HG03196 (cell line): ENCODE measurements at regions not wholly inside any gene's neighbourhood (a gene's known extent, or its start where the extent isn't known, plus 50 kb on each side); places are given as distances from the start of the nearest gene placed in this dataset.
A peak's percentile ranks its signal among the peaks of the same experiment; 100 is the strongest.
"Not testable (repeated sequence)": the region's sequence is repeated elsewhere in the genome, so short reads cannot be mapped to it uniquely, and the experiment has no call there.

Experiments used
- ATAC-seq: cut with Tn5 transposase; IDR thresholded peaks from one replicate; pipeline ENCODE4 v1.9.1; 2021; ENCODE audit not compliant: unreplicated experiment

DNA sequence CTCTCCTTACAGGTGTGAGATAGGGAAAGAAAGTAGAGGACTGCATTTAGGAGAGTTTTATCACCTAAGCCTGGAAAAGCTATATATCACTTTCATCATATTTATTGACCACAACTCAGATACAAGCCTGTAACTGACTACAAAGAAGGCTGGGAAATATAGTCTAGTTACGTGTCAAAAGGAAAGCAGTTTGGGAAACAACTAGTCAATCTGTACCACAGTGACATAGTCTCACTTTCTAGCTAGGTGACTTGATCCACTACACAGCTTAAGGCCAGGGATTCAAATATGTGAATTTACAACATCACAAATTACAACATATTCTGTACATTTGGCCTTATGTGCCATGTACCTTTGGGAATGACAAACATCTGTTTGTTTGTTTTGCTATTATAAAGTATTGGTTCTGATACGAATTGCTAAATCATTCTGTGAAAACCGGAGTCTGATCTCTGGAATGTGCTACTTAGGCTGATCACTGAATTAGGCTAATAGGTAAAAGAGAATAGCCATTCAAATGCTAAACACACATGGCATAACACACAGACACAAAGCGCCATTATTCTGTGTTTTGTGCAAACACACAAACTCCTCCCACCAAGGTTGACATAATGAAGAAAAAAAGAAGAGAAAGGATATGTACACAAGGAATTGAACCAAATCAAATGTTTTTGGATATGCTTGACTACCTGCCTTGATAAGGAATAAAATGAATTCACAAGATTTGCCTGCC, 279.8 kb downstream of the DUSP6 start:
- no peak for ATAC-seq

DNA sequence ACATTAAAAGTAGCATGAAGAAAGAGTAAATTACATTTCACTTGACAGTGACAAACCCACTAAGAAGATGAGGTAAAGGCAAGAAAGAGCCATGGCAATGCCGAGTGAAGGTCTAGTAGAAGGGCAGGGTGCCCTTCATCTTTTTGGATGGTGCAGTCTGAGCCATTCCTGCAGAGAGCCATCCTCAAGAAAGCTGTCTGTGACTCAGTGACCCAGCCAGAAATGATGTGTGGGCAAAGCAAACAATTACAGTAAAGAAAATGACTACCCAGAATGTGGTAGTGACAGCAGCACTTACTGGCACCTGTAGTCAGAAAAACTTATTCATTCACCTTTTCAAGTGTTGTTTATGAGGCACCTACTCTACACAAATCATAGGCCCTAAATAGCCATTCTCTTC, 281.7 kb downstream of the DUSP6 start:
- ATAC-seq = no peak

DNA sequence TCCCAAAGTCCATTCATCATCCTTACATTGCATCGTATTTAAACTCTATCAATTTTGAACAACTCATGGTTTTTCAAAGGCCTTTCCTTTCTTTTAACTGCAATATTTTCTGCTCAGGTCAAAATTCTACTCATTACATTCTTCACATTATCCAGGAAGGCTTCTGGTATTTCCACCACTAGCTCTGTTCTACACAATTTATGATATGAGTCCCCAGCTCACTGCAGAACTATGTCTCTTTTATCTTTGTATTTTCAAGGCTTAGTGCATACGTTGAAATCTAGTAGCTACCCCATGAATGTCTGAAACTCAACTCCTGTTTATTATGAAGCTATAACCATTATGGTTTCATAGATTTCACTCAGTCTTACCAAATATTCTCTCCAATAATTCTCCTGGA, 282.9 kb downstream of the DUSP6 start:
- no peak for ATAC-seq

DNA sequence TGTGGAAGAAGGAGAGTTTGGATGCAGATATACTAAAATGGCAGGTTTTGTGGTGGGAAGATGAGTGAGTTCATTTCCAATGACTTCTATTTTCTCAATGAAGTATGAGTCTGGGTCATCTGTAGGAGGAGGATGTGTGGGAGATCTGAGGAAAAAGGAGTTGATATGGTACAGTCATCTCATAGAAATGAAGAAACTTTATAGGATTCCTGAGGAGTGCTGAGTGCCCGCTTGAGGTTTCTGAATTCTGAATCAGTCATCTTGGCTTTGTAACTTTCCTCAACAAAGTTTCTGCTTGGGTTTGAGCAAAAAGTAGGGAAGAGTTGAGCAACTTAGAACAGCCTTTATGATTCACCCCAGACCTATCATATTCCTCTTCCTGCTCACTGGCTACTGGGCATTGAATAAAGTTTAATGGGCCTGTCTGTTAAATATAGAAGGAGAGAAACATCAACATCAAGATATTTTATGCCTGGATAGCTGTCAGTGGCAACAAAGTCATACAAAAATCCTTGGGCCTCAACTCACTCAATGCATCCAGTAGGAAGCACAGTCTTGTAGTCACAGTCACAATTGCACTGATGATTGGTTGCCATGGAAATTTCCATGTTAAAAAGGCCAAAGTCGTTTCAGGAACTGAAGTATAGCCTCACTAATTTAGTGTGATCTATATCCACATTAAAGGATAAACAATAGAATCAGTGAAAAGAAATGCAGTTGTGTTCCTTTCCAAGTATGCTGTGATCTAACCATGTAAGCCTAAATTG, 284.7 kb downstream of the DUSP6 start:
- no peak for ATAC-seq

DNA sequence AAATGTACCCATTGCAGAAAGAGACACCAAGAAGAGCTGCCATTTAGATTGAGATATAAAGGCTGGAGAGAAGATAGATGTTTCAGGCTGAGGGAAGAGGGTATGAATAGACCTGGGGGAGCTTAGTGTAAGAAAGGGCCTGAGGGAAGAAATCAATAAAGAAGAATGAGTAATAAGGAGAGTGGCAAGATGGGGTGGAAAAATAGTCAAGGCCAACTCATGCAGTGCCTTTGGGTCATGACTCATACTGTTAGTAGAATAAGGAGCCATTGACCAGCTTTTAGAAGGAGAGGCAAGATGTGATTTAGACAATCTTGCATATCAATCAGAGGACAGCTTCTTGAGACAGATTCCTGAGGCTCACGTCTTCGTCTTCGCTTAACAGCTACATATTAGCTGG, 287.5 kb downstream of the DUSP6 start:
- no peak for ATAC-seq

DNA sequence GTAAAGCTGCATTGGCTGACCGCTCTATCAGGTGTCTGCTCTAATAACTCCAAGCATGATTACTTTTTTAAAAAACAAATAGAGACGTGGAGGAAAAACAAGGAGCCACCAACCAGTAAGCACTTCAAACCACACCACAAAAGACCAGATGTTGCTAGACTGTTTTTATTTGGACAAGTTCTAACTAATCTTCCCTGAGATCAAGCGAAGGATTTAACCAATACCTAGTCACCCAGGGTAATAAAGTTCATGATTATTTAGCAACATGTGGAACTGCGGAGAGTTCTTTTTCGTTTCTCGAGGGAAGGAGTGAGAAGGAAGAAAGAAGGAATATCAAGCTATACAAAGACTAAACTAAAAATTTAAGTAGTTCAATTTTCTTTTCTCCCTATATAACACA, 288.1 kb downstream of the DUSP6 start:
- ATAC-seq = no peak

DNA sequence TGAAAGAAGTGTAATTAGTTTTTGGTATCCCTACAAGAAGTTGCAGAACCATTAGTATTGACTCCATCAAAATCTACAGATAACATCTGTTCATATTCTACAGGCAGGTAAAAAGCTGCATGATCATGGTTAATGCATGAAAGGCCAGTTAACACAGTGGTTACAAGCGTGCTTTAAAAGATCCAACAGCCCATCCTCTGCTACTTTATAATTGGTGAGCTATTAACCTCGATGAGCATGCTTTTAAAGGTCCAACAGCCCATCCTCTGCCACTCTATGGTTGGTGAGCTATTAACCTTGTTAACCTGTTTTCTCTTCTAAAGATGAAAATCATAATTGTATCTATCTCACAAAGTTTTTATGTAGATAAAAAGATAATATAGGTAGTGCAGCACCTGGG, 289.3 kb downstream of the DUSP6 start:
- ATAC-seq = no peak

DNA sequence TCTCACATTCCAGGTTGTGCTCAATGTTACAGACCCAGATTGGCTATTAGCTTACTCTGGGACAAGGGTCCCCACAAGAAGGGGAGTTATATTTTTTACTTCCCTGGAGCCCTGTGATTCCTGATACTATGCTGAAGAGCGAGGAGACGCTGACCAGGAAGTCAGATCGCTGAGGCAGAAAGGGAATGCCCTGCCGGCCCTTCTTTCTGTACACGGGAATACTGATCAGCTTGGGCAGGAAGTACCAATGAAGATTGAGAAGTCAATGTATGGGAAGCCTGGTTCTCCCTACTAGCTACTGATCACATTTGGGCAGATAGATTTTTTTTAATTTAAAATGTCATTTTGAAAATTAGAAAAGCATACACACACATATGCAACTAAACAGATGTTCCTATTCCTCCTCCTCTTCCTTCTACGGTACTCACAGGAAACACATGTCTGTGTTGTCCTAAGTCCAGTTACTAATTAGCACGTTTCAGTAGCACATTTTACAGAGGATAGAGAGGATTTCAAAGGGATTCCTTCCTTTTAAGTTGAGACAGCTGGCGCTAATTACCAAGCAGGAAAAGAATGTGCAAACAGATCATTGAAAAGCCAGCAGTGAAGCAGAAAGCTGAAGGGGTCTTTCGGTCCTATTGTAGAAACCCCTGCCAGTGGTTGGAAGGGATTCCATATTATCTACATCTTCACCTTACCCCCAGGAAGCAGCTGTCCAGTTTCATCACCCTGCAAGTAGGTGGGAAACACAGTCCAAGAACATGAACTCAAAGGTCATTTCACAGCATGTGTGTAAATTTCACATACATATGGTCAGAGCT, 292.4 kb downstream of the DUSP6 start:
- no peak for ATAC-seq

DNA sequence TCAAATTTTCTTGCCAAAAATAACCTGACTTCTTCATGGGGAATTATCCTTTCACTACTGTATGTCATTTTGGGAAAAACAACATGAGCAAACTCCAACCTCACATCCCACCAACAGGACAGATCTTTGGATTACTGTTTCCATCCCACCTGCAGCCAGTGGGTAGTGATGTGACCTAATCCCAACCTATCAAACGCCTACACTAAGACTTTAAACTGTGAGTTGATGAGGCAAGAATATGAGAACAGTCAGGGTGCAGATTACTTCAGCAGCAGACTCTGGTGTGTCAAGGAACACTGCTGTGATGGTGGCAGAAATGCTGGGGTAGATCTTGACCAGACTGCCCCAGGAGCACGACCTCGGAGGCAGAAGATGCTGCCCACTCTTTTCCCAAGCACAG, 293.2 kb downstream of the DUSP6 start:
- no peak for ATAC-seq

DNA sequence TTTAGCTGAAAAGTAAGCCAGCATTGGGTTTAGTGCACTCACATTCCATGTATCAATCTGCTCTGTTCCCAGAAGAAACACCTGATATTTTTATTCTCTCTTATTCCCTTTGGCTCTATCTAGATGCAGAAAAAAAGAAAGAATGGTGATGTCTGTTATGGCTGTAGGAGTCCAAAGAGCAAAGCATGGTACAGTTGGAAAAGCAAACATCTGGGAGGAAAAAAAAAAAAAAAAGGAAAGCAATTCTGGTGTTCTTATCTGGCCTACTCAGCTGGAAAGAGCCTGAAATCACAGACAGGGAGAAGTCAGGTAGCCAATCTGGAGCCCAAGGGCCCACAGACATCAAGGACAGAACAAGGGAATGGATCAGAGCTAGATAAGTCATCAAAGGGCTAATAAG, 293.9 kb downstream of the DUSP6 start:
- ATAC-seq = no peak

DNA sequence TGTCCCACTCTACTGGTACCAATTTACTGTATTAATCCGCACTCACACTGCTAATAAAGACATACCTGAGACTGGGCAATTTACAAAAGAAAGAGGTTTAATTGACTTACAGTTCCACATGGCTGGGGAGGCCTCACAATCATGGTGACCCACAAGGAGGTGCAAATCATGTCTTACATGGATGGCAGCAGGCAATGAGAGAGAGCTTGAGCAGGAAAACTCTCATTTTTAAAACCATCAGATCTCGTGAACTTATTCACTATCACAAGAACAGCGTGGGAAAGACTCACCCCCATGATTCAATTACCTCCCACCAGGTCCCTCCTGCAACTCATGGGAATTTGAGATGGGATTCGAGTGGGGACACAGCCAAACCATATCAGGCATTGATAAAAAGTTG, 298.5 kb downstream of the DUSP6 start:
- ATAC-seq = not testable (repeated sequence)

DNA sequence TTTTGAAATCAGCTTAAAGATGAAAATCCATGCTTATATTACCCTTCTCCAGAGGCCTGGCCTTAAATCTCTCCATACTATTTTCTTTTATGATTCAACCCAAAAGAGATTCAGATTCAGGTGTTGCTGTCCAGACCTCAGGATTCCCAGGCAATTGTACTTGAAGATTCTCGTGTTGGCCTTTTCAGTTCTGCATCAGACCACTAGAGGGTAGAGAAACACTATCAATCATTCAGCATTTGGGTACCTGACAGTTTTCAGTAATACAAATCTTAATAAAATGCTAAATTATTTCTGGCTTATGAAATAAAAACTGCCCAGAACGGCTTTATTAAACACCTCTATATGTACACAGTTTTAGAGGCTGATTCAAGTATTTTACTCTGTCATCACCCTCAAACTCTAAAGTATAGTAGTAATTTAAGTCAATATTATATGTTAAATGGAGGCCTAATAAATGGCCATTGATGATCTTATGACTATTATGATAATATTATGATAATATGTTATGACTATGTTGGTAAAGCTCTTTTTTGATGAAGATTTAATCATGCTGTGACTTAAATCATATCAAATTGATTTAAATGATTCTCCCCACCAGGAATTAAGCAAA, 301.1 kb downstream of the DUSP6 start:
- no peak for ATAC-seq

DNA sequence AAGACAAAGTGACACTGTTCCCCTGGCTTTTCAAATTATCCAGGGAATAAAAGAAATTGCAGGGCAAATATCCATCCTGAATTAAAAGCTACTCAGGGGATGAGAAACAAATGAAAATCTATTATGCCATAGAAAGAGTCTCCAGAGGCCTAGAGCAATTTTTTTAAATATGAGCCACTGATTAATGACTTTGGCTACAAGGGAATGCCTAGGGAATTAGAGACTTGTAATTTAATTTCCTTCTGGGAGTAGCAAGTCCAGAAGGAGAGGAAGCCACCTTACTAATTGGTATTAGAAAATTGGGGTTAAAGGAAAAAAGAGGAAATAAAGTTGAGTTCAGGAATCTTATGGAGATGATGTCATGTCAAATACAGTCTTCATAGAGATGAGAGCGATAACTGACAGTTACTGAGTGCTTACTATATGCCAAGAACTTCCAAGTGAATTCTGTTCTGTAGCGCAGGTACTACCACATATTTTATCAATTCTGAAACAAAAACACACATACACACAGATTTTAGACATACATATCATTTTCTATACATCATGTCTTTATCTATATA, 304.4 kb downstream of the DUSP6 start:
- ATAC-seq = no peak

DNA sequence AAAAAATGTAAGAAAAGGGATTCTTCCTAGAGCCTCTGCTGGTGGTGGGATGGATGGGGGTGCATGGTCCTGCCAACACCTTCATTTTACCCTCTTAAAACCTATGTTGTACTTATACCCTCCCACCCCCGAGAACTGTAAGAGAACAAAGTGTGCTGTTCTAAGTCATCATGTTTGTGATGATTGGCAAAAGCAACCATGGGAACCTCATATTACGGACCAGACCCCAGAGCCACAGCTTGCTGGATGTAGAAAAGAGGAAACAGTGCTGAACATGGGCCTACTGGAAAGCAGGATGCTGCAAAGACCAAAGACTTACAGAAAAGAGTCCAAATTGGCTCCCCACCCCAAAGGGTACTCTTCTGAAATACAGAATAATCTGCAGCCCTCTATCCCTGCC, 311.2 kb downstream of the DUSP6 start:
- ATAC-seq = no peak

DNA sequence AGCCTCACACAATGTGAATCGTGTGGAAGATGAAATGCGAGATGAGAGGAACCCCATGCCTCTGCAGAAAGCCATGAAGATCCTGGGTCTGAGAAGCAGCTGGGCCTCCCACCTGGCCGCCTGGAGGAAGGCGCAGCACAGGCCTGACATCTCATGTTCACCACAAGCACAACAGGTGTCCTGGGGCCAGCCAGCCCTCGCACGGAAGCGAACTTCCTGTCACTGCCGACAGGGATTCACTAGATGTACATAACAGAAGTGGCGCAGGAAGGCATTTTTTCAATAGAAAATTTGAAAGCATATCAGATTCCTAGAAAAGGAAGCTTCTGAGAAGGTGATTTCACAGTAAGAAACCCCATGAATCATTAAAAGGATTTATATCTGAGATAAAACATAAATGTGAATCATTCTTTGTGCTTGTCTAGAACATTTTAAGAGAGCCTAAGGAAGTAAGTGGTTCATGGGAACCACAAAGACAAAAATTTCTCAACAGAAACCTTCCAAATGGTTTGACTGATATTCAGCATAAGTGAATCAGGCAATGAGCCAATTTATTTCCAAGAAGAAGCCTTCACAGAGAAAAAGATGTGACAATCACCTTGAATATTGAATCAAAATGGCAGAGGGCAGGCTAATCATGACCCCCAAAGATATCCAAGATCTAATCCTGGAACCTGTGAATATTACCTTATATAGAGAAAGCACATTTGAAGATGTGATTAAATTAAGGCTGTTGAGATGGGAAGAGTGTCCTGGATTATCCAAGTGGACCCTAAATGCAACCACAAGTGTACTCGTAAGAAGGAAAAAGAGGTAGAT, 311.9 kb downstream of the DUSP6 start:
- ATAC-seq = peak; percentile 99

DNA sequence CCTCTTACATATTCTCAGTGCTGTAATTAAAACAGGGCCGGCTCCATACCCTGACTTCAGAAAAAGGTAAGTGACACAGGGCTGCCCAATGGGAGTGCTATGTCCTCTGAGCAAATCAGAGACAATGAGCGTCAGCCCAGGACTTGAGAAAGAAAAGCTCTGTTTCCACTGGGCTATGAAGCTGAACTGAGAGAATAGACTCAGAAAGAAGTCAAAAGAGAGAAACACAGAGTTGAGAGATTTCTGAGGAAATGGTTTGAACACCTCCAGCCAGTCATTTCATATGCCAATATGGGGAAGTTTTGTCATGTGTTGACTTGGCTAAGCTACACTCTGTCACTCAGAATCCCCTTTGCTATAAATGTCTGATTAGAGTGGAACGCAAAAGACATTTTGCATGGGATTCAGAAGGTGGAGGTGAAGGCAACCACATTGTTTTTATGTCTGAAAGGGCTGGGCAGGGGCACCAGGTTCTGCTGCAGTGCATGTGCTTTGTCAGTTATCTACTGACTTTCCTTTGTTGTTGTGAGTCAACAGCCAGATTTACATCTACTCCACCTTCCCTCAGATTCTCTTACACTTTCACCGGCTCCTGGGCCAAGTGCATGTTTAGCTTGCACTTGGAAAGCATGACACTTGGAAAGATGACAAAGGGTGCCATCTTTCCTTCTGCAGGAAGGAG, 313.3 kb downstream of the DUSP6 start:
- no peak for ATAC-seq

DNA sequence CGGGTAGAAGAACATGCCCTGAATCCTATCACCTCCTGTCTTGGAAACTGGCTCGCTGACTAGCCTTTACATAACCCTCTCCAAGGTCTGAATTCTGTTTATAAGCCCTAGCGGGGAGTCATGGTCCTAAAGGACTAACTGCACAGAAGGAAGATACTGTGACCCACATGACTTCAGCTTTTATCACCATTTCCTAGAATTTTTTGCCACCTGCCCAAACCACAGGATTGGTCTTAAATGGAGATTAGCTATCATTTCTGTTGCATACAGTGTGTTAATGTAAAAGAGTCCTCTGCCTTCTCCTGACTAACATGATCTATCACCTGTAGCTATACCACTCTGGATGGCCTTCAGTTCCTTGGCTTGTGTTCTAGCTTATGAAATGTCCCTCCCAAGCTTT, 319.2 kb downstream of the DUSP6 start:
- ATAC-seq = no peak

DNA sequence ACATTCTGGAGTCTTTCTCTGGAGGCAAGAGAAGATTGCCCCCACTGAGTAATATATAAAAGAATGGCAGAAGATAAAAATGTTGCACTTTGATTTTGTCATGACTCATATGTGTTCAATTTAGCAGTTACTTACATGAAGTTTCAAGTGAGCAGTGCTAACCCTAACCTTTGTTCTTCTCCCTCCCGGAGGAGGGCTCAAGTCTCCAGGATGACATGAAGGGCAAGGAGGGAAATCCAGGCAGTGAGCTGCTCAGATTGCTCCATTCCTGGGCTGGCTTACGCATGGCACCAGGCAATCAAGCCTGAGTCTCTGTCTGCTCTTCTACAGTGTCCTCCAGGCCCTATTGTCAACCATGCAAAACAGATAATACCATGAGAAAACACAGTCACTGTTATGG, 322.3 kb downstream of the DUSP6 start:
- no peak for ATAC-seq

DNA sequence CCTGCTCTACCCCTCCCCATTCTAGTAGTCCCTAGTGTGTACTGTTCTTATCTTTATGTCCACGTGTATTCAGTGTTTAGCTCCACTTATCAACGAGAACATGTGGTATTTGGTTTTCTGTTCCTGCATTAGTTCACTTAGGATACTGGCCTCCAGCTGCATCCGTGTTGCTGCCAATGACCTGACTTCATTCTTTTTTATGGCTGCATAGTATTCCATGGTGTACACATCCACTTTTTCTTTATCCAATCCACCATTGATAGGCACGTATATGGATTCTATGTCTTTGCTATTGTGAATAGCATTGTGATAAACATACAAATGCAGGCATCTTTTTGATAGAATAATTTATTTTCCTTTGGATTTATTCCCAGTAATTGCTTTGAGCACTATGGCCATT, 327.7 kb downstream of the DUSP6 start:
- no peak for ATAC-seq

DNA sequence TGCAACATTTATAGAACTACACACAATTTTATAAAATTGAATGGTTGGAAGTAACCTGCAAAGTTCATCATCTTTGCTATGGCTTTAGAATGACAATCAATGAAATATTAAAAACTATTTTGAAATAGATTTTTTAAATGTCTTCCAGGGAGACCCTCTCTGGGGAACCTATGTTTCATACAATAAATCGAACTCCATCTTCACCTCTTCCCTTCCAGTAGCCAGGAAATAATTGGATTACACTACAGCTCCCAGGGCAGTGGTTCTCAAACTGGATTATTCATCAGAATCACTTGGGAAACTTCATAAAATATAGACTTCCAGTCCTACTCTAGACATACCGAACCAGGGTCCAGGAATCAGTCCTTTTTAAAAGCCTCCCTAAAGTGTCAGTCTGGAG, 328.4 kb downstream of the DUSP6 start:
- ATAC-seq = no peak
